ENCODE measurements at regions not wholly inside any gene's neighbourhood (a gene's known extent, or its start where the extent isn't known, plus 50 kb on each side); places are given as distances from the start of the nearest gene placed in this dataset.

DNA sequence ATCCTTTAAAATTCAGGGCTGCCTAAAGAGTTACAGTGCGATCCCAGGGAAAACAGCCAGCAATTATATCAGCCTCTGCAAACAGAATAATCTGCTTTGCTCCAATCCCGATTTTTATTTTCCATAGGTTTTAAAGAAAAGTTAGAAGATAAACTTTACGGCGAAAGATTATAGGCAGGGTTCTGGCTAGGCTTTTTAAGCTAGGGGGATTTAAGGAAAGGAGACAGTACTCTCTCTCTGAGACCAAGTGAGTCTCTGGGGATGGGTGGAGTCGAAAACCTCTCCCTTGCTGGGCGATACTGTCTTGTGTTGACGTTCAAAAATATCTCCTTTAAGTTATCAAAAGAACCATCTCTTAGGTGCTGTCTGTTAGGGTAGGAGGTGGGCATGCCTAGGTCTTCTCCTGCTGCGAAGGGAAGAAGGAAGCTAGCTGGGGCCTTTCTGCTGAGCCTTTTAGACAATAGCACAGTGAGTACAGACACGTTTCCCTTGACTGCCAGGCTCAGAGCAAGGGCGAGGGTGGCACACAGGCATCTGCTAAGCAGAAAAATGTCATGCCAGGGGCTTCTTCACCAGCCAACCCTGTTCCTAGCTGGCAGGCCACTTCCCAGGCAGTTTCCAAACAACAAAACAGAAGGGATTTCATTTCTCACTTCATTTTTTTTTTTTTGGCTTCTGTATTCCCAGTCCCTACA lies 167.9 kb upstream of the MAF start:
- WGBS, 2 experiments = 81 to 85% methylated on average over 7 to 10 of the region's 10 CpGs
- no peak overlapping the region for H3K27ac ChIP-seq (ENCODE audit: insufficient read depth, low read depth, low read length, poor library complexity, severe bottlenecking)
- no peaks in the 10 kb centered on the region for H3K36me3 ChIP-seq (ENCODE audit: control insufficient read depth, insufficient read depth, low read length)
- H3K27me3 ChIP-seq (ENCODE audit: control insufficient read depth, insufficient read depth, low read length, poor library complexity, severe bottlenecking) = no peaks in the 10 kb centered on the region
- H3K4me3 ChIP-seq (ENCODE audit: insufficient read depth, low read depth, low read length) = no peak overlapping the region
- H3K4me1 ChIP-seq (ENCODE audit: control insufficient read depth, insufficient read depth, low read length) = peaks cover 16% of the 10 kb centered on the region
- no peaks in the 10 kb centered on the region for H3K9me3 ChIP-seq (ENCODE audit: control insufficient read depth, low read length)

GRCh38 chr16:79767421-79768275 lies 167.1 kb upstream of the MAF start:
- Histone ChIP-seq H3K27me3 (ENCODE audit: control insufficient read depth, insufficient read depth, low read length, poor library complexity, severe bottlenecking) (no peaks in the 10 kb centered on the region), H3K4me1 (ENCODE audit: control insufficient read depth, insufficient read depth, low read length) (peaks cover 16% of the 10 kb centered on the region), H3K9me3 (ENCODE audit: control insufficient read depth, low read length) (no peaks in the 10 kb centered on the region), H3K4me3 (ENCODE audit: insufficient read depth, low read depth, low read length) (no peak overlapping the region), H3K27ac (ENCODE audit: insufficient read depth, low read depth, low read length, poor library complexity, severe bottlenecking) (no peak overlapping the region), H3K36me3 (ENCODE audit: control insufficient read depth, insufficient read depth, low read length) (no peaks in the 10 kb centered on the region)
- WGBS, 2 experiments = 65 to 67% methylated on average over 7 of the region's 7 CpGs

GRCh38 chr16:79765901-79766394 lies 165.4 kb upstream of the MAF start:
- Histone ChIP-seq H3K4me1 (ENCODE audit: control insufficient read depth, insufficient read depth, low read length) (peaks cover 16% of the 10 kb centered on the region), H3K4me3 (ENCODE audit: insufficient read depth, low read depth, low read length) (no peak overlapping the region), H3K27ac (ENCODE audit: insufficient read depth, low read depth, low read length, poor library complexity, severe bottlenecking) (no peak overlapping the region), H3K36me3 (ENCODE audit: control insufficient read depth, insufficient read depth, low read length) (no peaks in the 10 kb centered on the region), H3K9me3 (ENCODE audit: control insufficient read depth, low read length) (no peaks in the 10 kb centered on the region), H3K27me3 (ENCODE audit: control insufficient read depth, insufficient read depth, low read length, poor library complexity, severe bottlenecking) (no peaks in the 10 kb centered on the region)
- 88 to 94% methylated on average over 1 to 2 of the region's 2 CpGs for WGBS, 2 experiments

- peaks cover 16% of the 10 kb centered on the region for H3K4me1 ChIP-seq (ENCODE audit: control insufficient read depth, insufficient read depth, low read length)
- no peak overlapping the region for H3K4me3 ChIP-seq (ENCODE audit: insufficient read depth, low read depth, low read length)
- no peaks in the 10 kb centered on the region for H3K9me3 ChIP-seq (ENCODE audit: control insufficient read depth, low read length)
- H3K27ac ChIP-seq (ENCODE audit: insufficient read depth, low read depth, low read length, poor library complexity, severe bottlenecking) = no peak overlapping the region
- H3K36me3 ChIP-seq (ENCODE audit: control insufficient read depth, insufficient read depth, low read length) = no peaks in the 10 kb centered on the region
- 80% methylated on average over 1 of the region's 1 CpG; no CpG with 5 or more reads in 1 of the 2 experiments for WGBS, 2 experiments
- H3K27me3 ChIP-seq (ENCODE audit: control insufficient read depth, insufficient read depth, low read length, poor library complexity, severe bottlenecking) = no peaks in the 10 kb centered on the region
These were observed 164.9 kb upstream of the MAF start for GRCh38 chr16:79765431-79765830.

GRCh38 chr16:79764415-79765110 lies 164.0 kb upstream of the MAF start:
- Histone ChIP-seq H3K4me3 (ENCODE audit: insufficient read depth, low read depth, low read length) (no peak overlapping the region), H3K27me3 (ENCODE audit: control insufficient read depth, insufficient read depth, low read length, poor library complexity, severe bottlenecking) (no peaks in the 10 kb centered on the region), H3K9me3 (ENCODE audit: control insufficient read depth, low read length) (no peaks in the 10 kb centered on the region), H3K27ac (ENCODE audit: insufficient read depth, low read depth, low read length, poor library complexity, severe bottlenecking) (no peak overlapping the region), H3K36me3 (ENCODE audit: control insufficient read depth, insufficient read depth, low read length) (no peaks in the 10 kb centered on the region), H3K4me1 (ENCODE audit: control insufficient read depth, insufficient read depth, low read length) (peaks cover 13% of the 10 kb centered on the region)
- WGBS, 2 experiments = 81 to 85% methylated on average over 8 of the region's 8 CpGs

- no peak overlapping the region for H3K27ac ChIP-seq (ENCODE audit: insufficient read depth, low read depth, low read length, poor library complexity, severe bottlenecking)
- H3K36me3 ChIP-seq (ENCODE audit: control insufficient read depth, insufficient read depth, low read length) = no peaks in the 10 kb centered on the region
- no peak overlapping the region for H3K4me3 ChIP-seq (ENCODE audit: insufficient read depth, low read depth, low read length)
- H3K9me3 ChIP-seq (ENCODE audit: control insufficient read depth, low read length) = no peaks in the 10 kb centered on the region
- WGBS, 2 experiments = 93 to 96% methylated on average over 3 of the region's 3 CpGs
- no peaks in the 10 kb centered on the region for H3K4me1 ChIP-seq (ENCODE audit: control insufficient read depth, insufficient read depth, low read length)
- H3K27me3 ChIP-seq (ENCODE audit: control insufficient read depth, insufficient read depth, low read length, poor library complexity, severe bottlenecking) = no peaks in the 10 kb centered on the region
These were observed 161.7 kb upstream of the MAF start for GRCh38 chr16:79762217-79762616.

GRCh38 chr16:79758615-79759346 lies 158.2 kb upstream of the MAF start:
- Histone ChIP-seq H3K9me3 (ENCODE audit: control insufficient read depth, low read length) (no peaks in the 10 kb centered on the region), H3K4me1 (ENCODE audit: control insufficient read depth, insufficient read depth, low read length) (no peaks in the 10 kb centered on the region), H3K27me3 (ENCODE audit: control insufficient read depth, insufficient read depth, low read length, poor library complexity, severe bottlenecking) (no peaks in the 10 kb centered on the region), H3K36me3 (ENCODE audit: control insufficient read depth, insufficient read depth, low read length) (no peaks in the 10 kb centered on the region), H3K4me3 (ENCODE audit: insufficient read depth, low read depth, low read length) (no peak overlapping the region), H3K27ac (ENCODE audit: insufficient read depth, low read depth, low read length, poor library complexity, severe bottlenecking) (no peak overlapping the region)
- 93 to 95% methylated on average over 13 to 15 of the region's 15 CpGs for WGBS, 2 experiments

DNA sequence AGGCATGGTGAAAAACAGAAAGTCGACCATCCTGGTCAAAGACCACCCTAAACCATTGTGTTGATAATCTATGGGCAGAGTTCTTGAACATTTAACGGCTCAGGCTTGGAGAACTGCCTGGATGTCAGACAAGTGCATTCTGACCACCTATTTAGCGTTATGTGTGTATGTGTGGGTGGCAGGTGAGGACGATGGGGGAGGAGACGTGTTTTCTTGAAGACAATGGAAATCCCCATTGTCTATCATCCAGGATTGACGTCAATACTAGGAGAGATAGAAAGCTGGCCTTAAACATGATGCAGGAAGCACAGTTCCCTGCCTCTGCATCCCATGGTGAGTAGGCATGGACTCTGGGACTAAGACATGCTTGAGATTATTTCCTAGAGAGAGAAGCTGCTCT lies 157.4 kb upstream of the MAF start:
- Histone ChIP-seq H3K27me3 (ENCODE audit: control insufficient read depth, insufficient read depth, low read length, poor library complexity, severe bottlenecking) (no peaks in the 10 kb centered on the region), H3K27ac (ENCODE audit: insufficient read depth, low read depth, low read length, poor library complexity, severe bottlenecking) (no peak overlapping the region), H3K36me3 (ENCODE audit: control insufficient read depth, insufficient read depth, low read length) (no peaks in the 10 kb centered on the region), H3K4me3 (ENCODE audit: insufficient read depth, low read depth, low read length) (no peak overlapping the region), H3K9me3 (ENCODE audit: control insufficient read depth, low read length) (no peaks in the 10 kb centered on the region), H3K4me1 (ENCODE audit: control insufficient read depth, insufficient read depth, low read length) (no peaks in the 10 kb centered on the region)
- 90 to 94% methylated on average over 6 of the region's 6 CpGs for whole genome bisulfite sequencing, 2 experiments

- Histone ChIP-seq H3K27me3 (ENCODE audit: control insufficient read depth, insufficient read depth, low read length, poor library complexity, severe bottlenecking) (no peaks in the 10 kb centered on the region), H3K9me3 (ENCODE audit: control insufficient read depth, low read length) (no peaks in the 10 kb centered on the region), H3K4me1 (ENCODE audit: control insufficient read depth, insufficient read depth, low read length) (no peaks in the 10 kb centered on the region), H3K27ac (ENCODE audit: insufficient read depth, low read depth, low read length, poor library complexity, severe bottlenecking) (no peak overlapping the region), H3K4me3 (ENCODE audit: insufficient read depth, low read depth, low read length) (no peak overlapping the region), H3K36me3 (ENCODE audit: control insufficient read depth, insufficient read depth, low read length) (no peaks in the 10 kb centered on the region)
- WGBS, 2 experiments = 92 to 95% methylated on average over 5 of the region's 5 CpGs
These were observed 156.6 kb upstream of the MAF start for GRCh38 chr16:79757163-79757562.
